ENCODE measurements at regions not wholly inside any gene's neighbourhood (a gene's known extent, or its start where the extent isn't known, plus 50 kb on each side); places are given as distances from the start of the nearest gene placed in this dataset.

- TF ChIP-seq CTCF (IDR thresholded peaks at IDR 0.05) (no peak), POLR2A (IDR thresholded peaks at IDR 0.05) (no peak)
These were observed 215.5 kb downstream of the ETAA1 start for GRCh38 chr2:67612576-67613042.

Data from adrenal gland (tissue), 5 donors.